ENCODE measurements at regions not wholly inside any gene's neighbourhood (a gene's known extent, or its start where the extent isn't known, plus 50 kb on each side); places are given as distances from the start of the nearest gene placed in this dataset.

DNA sequence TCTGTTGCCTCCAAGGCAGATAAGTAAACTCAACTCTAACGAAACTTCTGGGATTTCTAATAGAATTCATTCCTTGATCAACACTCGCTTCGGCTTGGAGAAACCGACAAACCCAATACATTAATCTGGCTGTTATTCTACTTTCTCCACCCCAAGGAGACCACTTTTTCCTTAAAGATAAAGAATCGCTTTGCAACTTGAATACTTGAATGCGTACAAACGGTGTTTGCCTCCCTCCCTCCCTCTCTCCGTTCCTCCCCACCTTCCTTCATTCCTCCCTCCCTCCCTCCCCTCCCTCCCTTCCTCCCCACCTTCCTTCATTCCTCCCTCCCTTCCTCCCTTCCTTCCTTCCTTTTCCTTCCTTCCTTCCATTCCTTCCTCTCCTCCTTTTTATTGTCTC is 432.6 kb downstream of the HAPSTR1 start:
- H3K36me3 ChIP-seq = no peaks in the 10 kb centered on the region
- no peaks in the 10 kb centered on the region for H3K27me3 ChIP-seq
- H4K20me1 ChIP-seq = no peaks in the 10 kb centered on the region
- H3K9ac ChIP-seq = no peak overlapping the region
- TF ChIP-seq Cebpa-rat (IDR thresholded peaks at IDR 0.05) = no peak
- no peak overlapping the region for H3K27ac ChIP-seq
- H3K9me3 ChIP-seq (replicated peaks in 1 of 11) = no peaks in the 10 kb centered on the region
- no peaks in the 10 kb centered on the region for H3K4me1 ChIP-seq
- H3K4me2 ChIP-seq = no peak overlapping the region
- H3K4me3 ChIP-seq = no peak overlapping the region

DNA sequence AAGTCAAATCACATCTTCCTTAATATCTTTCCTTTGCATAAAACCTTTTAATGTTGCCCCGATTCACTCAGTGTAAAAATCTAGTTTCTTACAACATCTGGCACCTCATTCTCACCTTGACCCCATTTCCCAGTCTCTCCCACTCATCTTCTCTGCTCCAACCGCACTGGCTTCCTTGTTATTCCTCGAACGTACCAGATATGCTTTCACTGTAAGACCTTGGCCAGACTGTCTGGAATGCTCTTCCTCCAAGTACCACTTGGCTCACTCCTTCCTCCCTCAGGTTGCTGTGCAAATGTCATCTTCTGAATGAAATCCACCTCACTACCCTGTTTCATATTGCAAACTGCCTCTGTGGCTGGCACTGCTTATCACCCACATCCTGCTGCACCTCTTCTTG is 433.6 kb downstream of the HAPSTR1 start:
- H3K27ac ChIP-seq = no peak overlapping the region
- TF ChIP-seq Cebpa-rat (IDR thresholded peaks at IDR 0.05) = no peak
- no peaks in the 10 kb centered on the region for H3K9me3 ChIP-seq (replicated peaks in 1 of 11)
- H3K4me3 ChIP-seq = no peak overlapping the region
- H3K4me1 ChIP-seq = no peaks in the 10 kb centered on the region
- no peak overlapping the region for H3K4me2 ChIP-seq
- H3K9ac ChIP-seq = no peak overlapping the region
- no peaks in the 10 kb centered on the region for H3K27me3 ChIP-seq
- no peaks in the 10 kb centered on the region for H3K36me3 ChIP-seq
- H4K20me1 ChIP-seq = no peaks in the 10 kb centered on the region

DNA sequence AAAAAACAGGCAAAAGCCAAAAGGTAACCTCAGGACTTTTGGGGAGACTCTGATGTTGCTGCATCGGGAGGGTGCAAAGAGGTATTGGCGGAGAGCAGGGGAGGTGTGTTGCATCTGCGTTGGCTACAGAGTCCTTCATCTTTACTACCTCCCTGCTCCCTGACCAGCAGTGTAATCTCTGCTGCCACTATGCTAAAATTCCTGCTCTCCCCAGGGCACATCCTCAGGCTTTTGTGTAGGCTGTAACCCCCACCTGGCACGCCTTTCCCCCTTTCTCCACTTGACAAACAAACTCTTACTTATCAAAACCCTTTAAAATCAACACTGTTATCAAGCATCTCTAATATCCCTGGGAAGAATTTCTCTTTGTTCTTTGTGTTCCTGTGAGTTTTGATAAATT is 435.3 kb downstream of the HAPSTR1 start:
- Histone ChIP-seq H3K9me3 (replicated peaks in 1 of 11) (peaks cover 0 to under 1% (median 0%) of the 10 kb centered on the region in 11 experiments; a peak in 1 of 22 replicates), H4K20me1 (no peaks in the 10 kb centered on the region), H3K36me3 (no peaks in the 10 kb centered on the region), H3K4me3 (no peak overlapping the region), H3K27ac (no peak overlapping the region), H3K9ac (no peak overlapping the region), H3K4me1 (no peaks in the 10 kb centered on the region), H3K27me3 (no peaks in the 10 kb centered on the region), H3K4me2 (no peak overlapping the region)
- no peak for TF ChIP-seq Cebpa-rat (IDR thresholded peaks at IDR 0.05)

- H3K4me3 ChIP-seq = no peak overlapping the region
- H3K27me3 ChIP-seq = no peaks in the 10 kb centered on the region
- no peak for TF ChIP-seq Cebpa-rat (IDR thresholded peaks at IDR 0.05)
- peaks cover 4 to 10% (median 7%) of the 10 kb centered on the region in 11 experiments; a peak in 17 of 22 replicates for H3K9me3 ChIP-seq (replicated peaks in 1 of 11)
- no peak overlapping the region for H3K9ac ChIP-seq
- H3K4me2 ChIP-seq = no peak overlapping the region
- no peaks in the 10 kb centered on the region for H3K4me1 ChIP-seq
- no peak overlapping the region for H3K27ac ChIP-seq
- H4K20me1 ChIP-seq = no peaks in the 10 kb centered on the region
- no peaks in the 10 kb centered on the region for H3K36me3 ChIP-seq
Observed at GRCh38 chr16:9527976-9528375, 436.5 kb downstream of the HAPSTR1 start.

GRCh38 chr16:9528511-9529079 is 437.2 kb downstream of the HAPSTR1 start:
- no peak overlapping the region for H3K4me2 ChIP-seq
- H3K27ac ChIP-seq = no peak overlapping the region
- H3K36me3 ChIP-seq = no peaks in the 10 kb centered on the region
- no peaks in the 10 kb centered on the region for H3K27me3 ChIP-seq
- peaks cover 4 to 10% (median 7%) of the 10 kb centered on the region in 11 experiments; a peak in 17 of 22 replicates for H3K9me3 ChIP-seq (replicated peaks in 1 of 11)
- no peak overlapping the region for H3K9ac ChIP-seq
- TF ChIP-seq Cebpa-rat (IDR thresholded peaks at IDR 0.05) = no peak
- H3K4me3 ChIP-seq = no peak overlapping the region
- no peaks in the 10 kb centered on the region for H3K4me1 ChIP-seq
- H4K20me1 ChIP-seq = no peaks in the 10 kb centered on the region

- H4K20me1 ChIP-seq = no peaks in the 10 kb centered on the region
- TF ChIP-seq Cebpa-rat (IDR thresholded peaks at IDR 0.05) = peak in 5 of 11 experiments; percentile 45 to 71 (median 56); a peak in 7 of 22 replicates
- no peaks in the 10 kb centered on the region for H3K36me3 ChIP-seq
- H3K4me1 ChIP-seq = no peaks in the 10 kb centered on the region
- no peak overlapping the region for H3K27ac ChIP-seq
- H3K27me3 ChIP-seq = no peaks in the 10 kb centered on the region
- H3K9ac ChIP-seq = no peak overlapping the region
- H3K4me2 ChIP-seq = no peak overlapping the region
- H3K4me3 ChIP-seq = no peak overlapping the region
- peaks cover 4 to 10% (median 7%) of the 10 kb centered on the region in 11 experiments; a peak in 17 of 22 replicates for H3K9me3 ChIP-seq (replicated peaks in 1 of 11)
Observed at GRCh38 chr16:9533042-9533441, 441.6 kb downstream of the HAPSTR1 start.

DNA sequence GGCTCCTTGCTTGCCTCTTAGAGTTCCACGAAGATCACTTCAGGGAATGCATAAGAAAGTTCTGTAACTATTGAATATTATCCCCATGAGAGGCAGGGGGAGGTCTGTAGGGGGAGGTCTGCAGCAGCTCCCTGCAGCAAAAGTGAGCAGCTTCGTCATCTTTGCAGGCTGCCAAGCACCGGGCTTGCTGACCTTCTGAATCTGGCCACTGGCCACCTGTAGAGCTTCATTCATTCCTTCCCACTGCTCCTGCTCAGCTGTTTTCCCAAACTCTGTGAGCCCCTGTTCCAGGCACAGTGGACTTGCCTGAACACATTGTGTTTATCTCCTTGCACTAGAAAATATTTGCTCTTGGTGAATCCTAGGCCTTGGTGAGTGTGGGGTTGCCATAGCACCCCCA is 443.3 kb downstream of the HAPSTR1 start:
- no peak overlapping the region for H3K4me2 ChIP-seq
- H3K27me3 ChIP-seq = no peaks in the 10 kb centered on the region
- no peak overlapping the region for H3K9ac ChIP-seq
- H3K9me3 ChIP-seq (replicated peaks in 1 of 11) = peaks cover 4 to 10% (median 7%) of the 10 kb centered on the region in 11 experiments; a peak in 17 of 22 replicates
- no peaks in the 10 kb centered on the region for H4K20me1 ChIP-seq
- no peaks in the 10 kb centered on the region for H3K36me3 ChIP-seq
- no peaks in the 10 kb centered on the region for H3K4me1 ChIP-seq
- H3K27ac ChIP-seq = no peak overlapping the region
- H3K4me3 ChIP-seq = no peak overlapping the region
- TF ChIP-seq Cebpa-rat (IDR thresholded peaks at IDR 0.05) = no peak

GRCh38 chr16:9536905-9537304 is 445.5 kb downstream of the HAPSTR1 start:
- no peaks in the 10 kb centered on the region for H3K27me3 ChIP-seq
- no peak overlapping the region for H3K4me3 ChIP-seq
- no peaks in the 10 kb centered on the region for H3K36me3 ChIP-seq
- H4K20me1 ChIP-seq = no peaks in the 10 kb centered on the region
- peaks cover 4 to 9% (median 7%) of the 10 kb centered on the region in 11 experiments; a peak in 17 of 22 replicates for H3K9me3 ChIP-seq (replicated peaks in 1 of 11)
- no peak overlapping the region for H3K27ac ChIP-seq
- no peak overlapping the region for H3K4me2 ChIP-seq
- no peak for TF ChIP-seq Cebpa-rat (IDR thresholded peaks at IDR 0.05)
- no peak overlapping the region for H3K9ac ChIP-seq
- H3K4me1 ChIP-seq = no peaks in the 10 kb centered on the region

DNA sequence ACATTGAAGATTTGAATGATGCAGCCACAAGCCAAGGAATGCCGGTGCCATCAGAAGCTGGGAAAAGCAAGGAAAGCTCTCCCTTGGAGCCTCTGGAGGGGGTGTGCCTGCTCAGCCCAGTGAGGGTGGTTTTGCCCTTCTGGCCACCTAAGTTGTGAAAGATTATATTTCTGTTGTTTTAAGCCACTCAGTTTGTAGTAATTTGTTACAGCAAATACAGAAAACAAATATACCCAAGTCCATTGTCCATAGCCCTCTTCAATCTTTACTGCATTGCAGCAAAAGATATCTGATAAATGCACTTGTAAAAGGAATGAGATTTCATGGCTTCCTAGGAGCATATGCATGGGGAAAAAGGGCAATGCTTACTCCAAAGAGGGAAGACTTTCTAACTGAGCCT is 447.9 kb downstream of the HAPSTR1 start:
- no peak overlapping the region for H3K9ac ChIP-seq
- H3K9me3 ChIP-seq (replicated peaks in 1 of 11) = no peaks in the 10 kb centered on the region
- no peak overlapping the region for H3K4me2 ChIP-seq
- H3K4me1 ChIP-seq = no peaks in the 10 kb centered on the region
- H3K4me3 ChIP-seq = no peak overlapping the region
- no peaks in the 10 kb centered on the region for H4K20me1 ChIP-seq
- no peaks in the 10 kb centered on the region for H3K36me3 ChIP-seq
- no peak overlapping the region for H3K27ac ChIP-seq
- TF ChIP-seq Cebpa-rat (IDR thresholded peaks at IDR 0.05) = no peak
- no peaks in the 10 kb centered on the region for H3K27me3 ChIP-seq

GRCh38 chr16:9541723-9542122 is 450.3 kb downstream of the HAPSTR1 start:
- Histone ChIP-seq H3K4me1 (no peaks in the 10 kb centered on the region), H4K20me1 (no peaks in the 10 kb centered on the region), H3K36me3 (no peaks in the 10 kb centered on the region), H3K27ac (no peak overlapping the region), H3K9ac (no peak overlapping the region), H3K4me3 (no peak overlapping the region), H3K9me3 (replicated peaks in 1 of 11) (no peaks in the 10 kb centered on the region), H3K27me3 (no peaks in the 10 kb centered on the region), H3K4me2 (no peak overlapping the region)
- no peak for TF ChIP-seq Cebpa-rat (IDR thresholded peaks at IDR 0.05)

All from BLaER1 treated with 17β-estradiol and CSF1 and Interleukin-3, amounts not matched to agents 10 nM and 100 nM (cell line).